ENCODE measurements at regions not wholly inside any gene's neighbourhood (a gene's known extent, or its start where the extent isn't known, plus 50 kb on each side); places are given as distances from the start of the nearest gene placed in this dataset.
"Not testable (repeated sequence)": the region's sequence is repeated elsewhere in the genome, so short reads cannot be mapped to it uniquely, and the experiment has no call there.

DNA sequence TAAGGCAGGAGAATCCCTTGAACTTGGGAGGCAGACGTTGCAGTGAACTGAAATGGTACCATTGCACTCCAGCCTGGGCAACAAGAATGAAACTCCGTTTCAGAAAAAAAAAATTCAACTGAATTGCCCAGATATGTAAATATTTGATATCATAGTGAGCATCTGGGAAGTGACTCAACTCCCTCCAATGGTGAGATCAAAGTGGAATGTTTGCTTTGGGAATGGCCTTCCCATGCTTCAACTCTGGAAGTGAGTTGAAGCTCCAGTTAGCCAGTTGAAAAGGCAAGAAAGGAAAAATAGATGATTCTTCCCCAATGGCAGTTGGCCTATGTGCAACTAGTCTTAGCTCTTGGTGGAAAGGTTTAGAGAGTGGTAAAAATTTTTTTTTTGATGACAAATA, 131.6 kb upstream of the CMC1 start:
- no peak for DNase-seq

DNA sequence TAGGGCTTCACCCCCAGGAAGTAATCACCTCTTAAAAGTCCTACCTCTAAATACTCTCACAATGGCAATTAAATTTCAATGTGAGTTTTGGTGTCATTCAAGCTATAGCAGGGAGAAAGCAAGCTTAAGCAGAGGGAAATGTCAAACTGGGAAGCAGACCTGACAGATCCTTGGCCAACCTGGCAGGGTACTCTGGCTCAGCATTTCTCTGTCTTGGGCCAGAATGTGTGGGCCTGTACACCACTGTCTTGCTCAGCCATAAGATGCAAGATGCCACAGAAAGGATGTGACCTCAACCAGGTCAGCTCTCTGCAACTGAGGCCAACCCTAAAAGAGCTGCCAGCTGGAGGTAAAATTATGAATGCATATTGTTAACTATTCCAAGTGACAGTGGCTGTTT, 130.6 kb upstream of the CMC1 start:
- DNase-seq, result no peak

DNA sequence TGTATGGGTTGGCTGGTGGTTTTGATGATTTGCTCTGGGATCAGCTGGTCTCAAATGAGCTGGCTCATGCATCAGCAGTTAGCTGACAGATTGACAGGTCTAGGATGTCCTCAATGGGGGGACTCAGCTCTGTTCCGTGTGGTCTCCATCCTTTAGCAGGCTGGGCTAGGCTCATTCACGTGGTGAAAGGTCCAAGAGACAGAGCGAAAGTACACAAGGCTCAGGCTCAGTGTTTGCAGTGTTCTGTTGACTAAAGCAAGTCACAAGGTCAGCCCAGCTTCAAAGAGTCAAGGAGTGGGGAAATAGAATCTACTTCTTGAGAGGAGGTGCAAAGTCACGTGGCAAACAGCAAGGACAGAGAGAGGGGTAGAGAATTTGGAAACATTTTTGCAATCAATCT, 126.5 kb upstream of the CMC1 start:
- no peak for DNase-seq

DNA sequence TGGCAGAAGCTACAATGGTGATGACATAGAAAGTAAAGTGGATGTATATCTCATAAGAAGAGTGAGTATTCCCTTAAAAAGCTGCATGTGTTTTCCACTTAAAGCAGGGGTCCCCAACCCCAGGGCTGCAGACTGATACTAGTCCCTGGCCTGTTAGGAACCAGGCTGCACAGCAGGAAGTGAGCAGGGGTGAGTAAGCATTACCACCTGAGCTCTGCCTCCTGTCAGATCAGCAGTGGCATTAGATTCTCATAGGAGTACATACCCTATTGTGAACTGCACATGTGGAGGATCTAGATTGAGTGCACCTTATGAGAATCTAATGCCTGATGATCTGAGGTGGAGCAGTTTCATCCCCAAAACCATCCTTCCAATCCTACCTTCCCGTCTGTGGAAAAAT, 126.1 kb upstream of the CMC1 start:
- DNase-seq, result no peak

DNA sequence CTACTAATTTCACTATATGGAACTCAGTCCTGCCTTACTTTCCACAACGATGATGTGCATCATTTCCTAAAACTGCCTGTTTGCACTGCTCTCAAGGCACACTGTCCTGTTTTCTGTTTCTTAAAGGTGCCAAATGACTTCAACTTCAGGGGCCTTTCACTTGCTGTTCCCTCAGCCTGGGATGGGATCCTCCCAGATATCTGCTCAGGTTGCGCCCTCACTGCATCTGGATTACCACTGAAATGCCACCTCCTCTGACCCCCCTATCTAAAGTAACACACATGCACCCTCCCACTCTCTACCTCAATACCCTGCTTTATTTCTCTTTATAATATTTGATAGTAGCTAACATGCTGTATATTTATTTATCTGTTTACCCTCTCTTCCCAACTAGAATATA, 123.8 kb upstream of the CMC1 start:
- DNase-seq, result no peak

DNA sequence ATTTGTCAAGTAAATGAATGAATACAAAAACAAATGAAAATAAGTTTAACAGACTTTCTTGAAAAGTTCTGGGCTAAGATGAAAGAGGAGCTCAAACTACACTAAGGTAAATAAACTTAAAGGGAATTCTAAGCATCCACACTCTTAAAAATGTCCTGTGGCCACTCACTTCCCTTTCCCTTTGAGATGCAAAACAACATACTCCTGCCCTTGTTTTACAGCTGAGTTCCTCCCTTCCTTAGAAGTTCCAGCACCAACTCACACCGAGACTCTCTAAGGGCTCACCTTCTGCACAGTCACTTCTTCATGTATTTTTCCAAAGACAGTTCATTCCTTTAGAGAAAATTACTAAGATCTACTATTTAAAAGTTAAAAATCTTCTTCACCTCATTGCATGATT, 123.3 kb upstream of the CMC1 start:
- DNase-seq, result no peak

DNA sequence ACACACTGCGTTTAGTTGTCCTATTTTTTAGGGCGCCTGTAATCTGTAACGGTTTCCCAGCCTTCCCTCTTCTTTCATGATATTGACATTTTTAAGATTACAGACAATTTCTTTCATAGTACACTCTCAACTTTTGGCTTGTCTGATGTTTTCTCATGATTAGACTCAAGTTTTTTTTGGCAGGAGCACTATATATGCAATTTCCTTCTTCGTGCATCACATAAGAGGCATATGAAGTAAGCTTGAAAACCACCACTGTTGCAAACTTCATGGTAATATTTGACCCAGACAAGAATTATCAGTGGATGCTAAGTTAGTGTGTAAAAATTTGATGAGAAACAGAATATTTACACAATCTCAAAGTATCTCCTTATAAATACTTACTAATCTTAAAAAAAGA, 119.2 kb upstream of the CMC1 start:
- no peak for DNase-seq

DNA sequence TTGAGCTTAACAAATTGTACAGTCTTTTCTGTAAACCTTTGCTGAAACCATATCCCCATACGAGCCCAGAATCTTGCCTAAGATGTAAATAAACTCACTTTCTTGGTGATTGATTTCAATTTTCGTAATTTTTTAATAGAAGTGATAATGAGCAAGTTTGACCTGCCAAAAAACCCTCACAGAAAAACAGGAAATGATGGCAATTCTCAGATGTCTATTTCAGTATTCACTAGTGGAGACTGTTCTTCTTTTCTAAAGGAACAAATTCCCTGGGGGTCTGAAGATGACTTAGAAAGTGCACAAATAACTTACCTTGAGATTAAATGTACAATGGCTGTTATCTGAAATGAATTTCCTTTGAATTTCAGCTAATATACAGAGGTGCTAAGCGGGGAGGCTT, 116.5 kb upstream of the CMC1 start:
- DNase-seq, result no peak

DNA sequence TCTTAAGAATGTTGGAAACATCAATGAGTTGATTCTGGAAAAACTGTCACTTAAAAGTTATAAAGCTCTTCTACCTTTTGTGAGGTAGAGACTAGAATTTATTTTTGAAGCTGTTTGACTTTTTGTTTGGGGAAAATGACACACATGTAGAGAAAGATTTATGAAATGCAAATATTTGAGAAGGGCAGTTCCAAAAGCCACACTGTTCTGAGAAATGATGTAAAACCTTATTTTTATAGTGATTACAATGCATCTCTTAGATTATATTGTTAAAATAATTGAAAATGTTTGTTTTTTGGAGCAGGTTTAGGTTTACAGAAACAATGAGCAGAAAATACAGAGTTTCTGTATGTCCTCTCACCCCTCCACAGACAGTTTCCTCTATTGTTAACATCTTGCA, 116.1 kb upstream of the CMC1 start:
- no peak for DNase-seq

DNA sequence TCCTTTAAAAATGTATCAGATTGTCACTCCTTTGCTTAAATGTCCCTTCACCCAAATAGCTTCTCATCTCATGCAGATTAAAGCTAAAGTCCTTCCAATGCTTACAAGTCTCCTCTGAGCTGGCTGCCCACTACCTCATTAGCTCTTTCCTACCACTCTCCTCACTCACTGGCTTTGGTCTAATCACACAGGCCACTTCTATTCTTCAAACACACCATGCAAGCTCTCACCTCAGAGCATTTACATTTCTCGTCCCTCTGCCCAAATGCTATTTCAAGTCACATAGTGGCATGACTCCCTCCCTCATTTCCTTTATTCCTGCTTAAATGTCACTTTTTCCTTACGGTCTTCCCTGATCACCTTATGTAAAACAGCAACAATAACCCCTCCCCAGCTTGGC, 110.6 kb upstream of the CMC1 start:
- DNase-seq, result no peak

DNA sequence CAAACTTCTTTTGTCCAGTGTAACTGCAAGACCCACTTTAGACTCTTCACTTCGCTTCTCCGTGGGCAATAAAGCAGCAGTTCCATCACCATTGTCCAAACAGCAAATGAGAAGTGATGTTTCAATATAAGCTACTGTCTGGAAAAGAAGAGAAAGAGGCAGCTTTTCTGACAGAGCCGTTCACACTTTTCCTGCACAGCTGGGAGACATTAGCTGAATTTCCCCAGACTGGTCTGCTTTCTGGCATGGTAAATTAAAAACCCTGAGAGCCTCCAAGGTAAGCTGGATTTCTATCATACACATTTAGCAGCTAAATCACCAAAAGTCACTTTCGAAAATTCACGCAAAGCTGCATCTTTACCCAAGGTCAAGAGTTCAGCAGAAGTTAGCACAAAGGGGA, 108.5 kb upstream of the CMC1 start:
- no peak for DNase-seq

DNA sequence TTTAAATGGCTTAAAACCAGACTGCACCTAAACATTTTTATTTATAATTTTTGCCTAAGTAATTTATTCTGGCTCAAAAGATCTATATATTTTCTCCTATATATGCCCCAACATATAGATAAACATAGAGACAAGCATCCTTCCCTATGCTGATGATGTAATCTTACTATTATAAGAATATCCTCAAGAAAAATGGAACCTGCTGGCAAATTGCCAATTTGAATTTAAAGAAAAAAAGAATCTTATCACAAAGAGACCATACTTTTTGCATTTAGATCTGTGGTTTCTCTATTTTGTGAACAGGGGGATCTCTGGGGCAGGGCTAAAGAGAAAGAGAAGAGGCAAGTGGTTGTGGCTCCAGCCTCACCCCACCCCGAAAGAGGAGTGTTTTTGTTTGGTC, 107.2 kb upstream of the CMC1 start:
- no peak for DNase-seq

DNA sequence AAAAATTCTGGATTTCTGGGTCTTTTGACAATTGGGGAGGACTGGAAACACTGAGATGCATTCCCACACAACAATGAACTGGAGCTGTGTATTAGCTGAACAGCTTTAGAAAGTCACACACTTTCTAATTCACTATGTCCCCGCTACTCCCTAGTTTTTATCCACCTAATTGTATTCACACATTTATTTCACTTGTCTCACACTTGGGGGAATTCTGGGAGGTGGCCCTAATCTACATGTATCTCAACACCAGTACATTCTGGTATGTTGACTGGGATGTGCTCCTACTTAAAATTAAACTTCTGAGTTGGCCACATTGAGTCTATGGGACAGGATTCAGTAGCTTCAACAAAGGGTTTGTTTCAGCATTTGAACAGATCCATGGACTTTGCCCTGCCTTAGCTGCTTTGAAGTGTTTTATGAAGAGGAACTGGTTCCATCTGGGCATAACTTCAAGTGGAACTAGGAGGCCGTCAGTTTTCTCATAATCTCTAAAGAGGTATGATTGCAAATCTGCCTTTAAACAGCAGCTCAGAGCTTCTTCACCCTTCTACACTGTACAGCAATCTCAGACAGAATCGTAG, 106.5 kb upstream of the CMC1 start:
- DNase-seq, result no peak

DNA sequence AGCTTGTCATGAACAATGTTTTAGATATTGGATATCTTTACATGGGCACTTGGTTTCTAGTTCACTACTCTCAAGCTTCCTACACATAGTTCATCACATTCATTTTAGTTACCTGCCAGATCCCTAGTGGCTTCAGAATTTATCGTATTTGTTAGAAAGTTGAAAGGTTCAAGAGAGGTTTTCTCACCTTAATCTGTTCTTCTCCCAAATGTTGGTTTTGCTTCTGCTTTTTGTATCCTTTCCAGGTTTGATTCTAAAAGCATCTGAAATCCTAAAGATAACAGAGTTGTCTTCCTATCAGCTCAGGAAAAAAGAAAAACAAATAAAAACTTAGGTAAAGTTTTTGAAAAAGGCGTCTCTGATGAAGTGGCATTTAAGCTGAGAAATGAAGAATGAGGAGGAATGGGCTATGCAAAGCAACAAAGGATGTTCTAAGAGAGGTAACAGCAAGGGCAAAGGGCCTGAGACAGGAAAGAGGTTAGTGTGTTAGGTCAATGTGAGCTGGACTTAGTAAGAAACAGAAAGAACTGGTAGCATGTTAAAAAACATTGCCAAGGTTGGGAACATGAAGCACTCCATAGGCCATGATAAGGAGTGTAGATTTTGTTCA, 104.7 kb upstream of the CMC1 start:
- no peak for DNase-seq

DNA sequence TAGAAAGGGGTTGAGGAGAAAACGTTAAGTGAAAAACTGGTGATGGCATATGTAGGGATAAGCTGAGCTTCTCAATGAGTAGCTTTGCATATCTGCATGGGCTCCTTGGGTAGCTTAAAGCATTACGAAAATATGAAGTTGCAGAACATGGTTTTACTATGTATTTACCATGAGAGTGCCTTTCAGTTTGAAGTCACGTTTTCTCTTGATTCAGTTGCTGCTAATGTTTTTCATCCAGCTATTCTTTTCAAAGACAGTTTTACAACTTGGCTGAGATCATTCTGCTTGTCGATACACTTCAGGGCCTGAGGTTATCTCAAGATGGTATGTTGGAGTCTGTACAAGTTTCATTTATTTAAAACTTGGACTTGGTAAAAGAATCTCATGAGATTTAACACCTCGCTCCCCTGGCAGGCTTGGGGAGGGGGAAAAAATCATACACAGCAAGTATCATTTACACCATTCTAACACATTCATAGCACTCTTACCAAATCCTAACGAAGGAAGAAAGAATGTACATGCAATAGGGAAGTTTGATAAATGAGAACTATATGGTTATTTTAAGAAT, 103.3 kb upstream of the CMC1 start:
- no peak for DNase-seq

DNA sequence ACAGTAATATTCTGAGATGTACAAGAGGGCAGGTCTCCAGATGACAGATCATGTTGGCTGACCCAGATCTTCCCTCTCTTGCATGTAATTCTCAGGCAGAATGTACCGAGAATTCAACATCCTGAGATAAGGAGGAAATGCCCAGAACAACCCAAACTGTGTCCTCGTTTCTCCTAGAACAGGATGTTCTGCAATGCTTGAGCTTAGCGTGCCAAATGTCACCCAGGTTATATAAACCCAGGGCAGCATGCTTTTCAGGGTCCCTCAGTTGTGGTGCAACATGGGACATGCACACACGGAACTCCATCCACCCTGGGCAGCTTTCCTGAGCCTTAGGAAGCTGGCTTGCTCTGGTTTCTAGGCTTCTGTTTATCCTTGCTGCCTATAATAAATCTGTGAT, 102.1 kb upstream of the CMC1 start:
- no peak for DNase-seq

DNA sequence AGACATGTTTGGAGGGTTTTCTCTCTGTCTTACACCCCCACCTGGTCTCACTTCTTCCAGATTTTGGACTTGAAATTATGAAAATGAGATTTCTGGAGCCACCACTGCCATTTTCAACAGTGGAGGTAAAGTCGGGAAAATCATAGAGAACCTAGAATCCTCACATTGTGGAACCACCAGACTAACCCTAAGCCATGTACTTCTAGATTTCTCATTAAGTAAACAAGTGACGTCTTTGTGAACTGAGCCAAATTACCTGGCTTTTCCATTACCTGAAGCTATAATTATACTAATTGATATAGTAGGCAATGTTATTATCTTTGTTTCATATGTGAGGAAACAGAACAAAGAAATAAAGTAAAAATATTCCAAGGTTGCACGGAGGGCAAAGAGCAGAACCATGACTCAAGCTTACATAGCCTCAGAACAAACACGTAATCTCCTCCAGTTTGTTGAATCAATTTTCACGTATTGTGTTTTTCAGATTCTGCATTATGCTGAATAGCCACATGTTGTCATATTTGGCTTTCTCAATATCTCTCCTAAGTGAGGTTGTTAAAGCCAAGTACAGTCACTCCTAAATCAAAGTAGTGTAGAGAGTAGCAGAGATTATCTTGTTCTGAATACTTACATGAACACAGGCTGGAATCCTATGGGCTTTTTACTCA, 101.3 kb upstream of the CMC1 start:
- no peak for DNase-seq

DNA sequence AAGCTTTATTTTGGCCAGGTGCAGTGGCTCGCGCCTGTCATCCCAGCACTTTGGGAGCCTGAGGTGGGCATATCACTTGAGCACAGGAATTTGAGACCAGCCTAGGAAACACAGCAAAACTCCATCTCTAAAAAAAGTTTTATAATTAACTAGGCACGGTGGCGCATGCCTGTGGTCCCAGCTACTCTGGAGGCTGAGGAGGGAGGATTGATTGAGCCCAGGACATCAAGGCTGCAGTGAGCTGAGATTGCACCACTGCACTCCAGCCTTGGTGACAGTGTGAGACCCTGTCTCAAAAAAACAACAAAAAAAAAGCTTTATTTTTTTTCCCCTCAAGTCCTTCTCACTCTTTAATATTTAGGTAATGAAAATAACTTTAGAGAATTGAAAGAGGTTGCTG, 100.8 kb upstream of the CMC1 start:
- no peak for DNase-seq

DNA sequence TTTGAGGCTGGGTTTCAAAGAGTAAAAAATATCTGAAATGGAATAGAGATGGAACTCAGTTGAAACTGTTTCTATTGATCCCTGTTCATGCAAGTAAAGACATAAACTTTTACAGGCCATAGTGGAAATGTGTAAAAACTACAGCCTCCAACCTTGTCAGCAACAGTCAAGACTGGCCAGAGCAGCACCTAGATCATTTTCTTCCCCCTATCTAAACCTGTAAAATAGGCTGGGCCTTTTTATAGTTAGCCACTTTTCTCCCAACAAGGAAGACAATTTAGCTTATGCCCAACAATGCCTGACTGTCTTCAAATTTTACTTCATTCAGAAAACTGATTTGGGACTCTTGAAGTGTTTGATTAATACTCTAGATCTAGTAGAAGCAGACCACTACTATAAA, 91.5 kb upstream of the CMC1 start:
- DNase-seq, result no peak

DNA sequence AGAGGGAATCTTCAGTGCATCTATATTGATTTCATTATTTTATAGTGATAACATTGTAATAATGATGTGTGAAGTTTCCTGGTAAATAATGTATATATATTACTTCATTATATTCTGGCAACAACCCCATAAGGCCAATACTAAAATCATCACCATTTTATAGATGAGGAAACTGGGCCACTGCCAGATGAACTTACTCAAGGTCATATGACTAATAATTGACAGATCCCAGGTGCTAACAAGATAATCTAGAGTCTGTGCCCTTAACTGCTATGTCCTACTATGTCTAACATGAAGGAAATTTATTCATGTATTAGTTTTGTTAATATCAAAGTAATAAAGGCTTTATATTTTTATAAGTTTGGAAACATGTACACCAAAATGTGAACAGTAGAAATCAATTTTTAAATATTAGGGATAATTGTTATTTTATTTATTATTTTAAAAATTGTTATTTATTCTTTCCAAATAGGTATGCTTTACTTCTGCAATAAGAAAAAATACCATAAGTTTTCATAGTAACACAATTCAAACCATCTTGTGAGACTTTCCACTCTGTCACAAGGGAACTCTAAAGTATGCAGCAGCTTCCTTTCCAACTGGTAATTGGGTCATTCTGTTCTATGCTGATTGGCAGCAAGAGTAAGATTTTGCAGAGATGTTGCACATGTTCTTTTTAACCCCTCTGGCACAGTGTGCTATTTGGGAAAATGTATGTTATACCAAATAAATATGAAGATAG, 90.8 kb upstream of the CMC1 start:
- no peak for DNase-seq

DNA sequence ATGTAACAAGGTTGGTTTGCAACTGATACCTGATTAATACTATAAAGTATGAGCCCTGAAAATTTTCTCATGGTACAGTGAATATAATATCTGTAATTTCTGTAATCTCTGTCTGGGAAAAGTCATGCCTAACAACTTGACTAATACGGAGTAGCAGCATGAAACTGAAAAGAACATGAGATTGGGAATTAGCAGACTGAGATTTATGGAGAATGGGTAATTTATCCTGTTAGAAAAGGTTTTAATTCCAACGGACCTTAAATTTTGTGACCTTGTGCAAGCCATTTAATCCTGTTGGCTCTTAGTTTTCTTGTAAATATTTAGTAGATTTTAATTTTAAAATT, 90.2 kb upstream of the CMC1 start:
- DNase-seq, result no peak

DNA sequence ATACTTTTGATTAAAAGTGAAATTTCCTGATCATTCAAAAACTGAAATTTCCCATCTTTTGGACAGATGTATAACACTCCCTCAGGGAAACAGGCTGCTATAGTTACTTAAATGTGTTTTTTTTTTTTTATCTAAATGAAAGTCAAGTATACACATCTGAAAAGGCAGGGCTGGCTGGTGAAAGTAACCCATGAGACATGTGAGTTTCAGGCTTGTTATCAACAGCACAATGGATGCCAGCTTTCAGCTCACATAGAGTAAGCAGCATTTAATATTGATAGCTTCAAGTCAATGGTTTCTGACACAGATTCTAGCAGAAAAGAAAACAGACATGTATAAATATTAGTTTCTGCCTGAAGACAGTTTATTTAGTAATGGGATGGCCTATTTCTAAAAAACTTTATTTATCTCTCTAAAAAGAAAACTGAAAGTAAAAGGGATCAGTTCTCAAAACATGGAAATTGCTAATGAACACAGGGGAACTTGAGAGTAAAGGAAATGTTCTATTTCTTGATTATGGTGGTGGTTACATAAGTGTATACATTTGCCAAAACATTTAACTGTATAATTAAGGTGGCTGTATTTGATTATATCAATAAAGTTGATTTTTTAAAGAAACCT, 89.7 kb upstream of the CMC1 start:
- DNase-seq, result no peak

DNA sequence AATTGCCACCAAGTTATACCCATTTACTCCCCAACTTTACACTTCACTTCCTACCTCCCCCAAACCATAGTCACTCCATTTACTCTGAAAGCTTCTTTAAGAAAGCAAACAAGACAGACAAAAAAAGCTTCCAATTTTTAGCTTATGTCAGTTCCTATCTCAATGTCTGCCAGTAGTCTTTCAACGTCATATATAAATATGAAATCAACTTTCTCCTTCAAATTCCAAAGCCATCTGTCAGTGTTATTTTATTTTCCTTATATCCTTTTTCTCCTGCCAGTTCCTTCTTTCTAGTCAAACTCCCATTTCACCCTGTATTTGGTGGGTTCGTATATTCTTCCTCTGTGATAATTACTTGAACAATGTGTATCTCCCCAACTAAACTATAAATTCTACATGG, 85.8 kb upstream of the CMC1 start:
- DNase-seq, result no peak

DNA sequence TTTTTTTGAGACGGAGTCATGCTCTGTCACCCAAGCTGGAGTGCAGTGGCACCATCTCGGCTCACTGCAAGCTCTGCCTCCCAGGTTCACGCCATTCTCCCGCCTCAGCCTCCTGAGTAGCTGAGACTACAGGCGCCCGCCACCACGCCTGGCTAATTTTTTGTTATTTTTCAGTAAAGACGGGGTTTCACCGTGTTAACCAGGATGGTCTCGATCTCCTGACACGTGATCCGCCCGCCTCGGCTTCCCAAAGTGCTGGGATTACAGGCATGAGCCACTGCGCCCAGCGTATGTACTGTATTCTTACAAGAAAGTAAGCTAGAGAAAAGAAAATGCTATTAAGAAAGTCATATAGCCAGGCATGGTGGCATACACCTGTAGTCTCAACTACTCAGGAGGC, 84.8 kb upstream of the CMC1 start:
- DNase-seq, result not testable (repeated sequence)

Data from NCI-H2029 (cell line).